H9 (cell line): ENCODE measurements at regions not wholly inside any gene's neighbourhood (a gene's known extent, or its start where the extent isn't known, plus 50 kb on each side); places are given as distances from the start of the nearest gene placed in this dataset.
A peak's percentile ranks its signal among the peaks of the same experiment; 100 is the strongest.

ENCODE experiments used
- DNase-seq: peaks from one replicate; pipeline ENCODE4 v3.0.0-alpha.2; 2017
- H2AFZ ChIP-seq: one replicate; pipeline ENCODE4 v1.6.1; 2013; ENCODE audit warnings: mild to moderate bottlenecking, low read length, control low read depth, moderate library complexity
- H2AK5ac ChIP-seq: 2 replicates; pipeline ENCODE4 v1.6.1; 2013; ENCODE audit warnings: low read length, control low read depth, mixed read lengths; ENCODE audit not compliant: insufficient read length
- H2BK120ac ChIP-seq: one replicate; pipeline ENCODE4 v1.6.1; 2013; ENCODE audit warnings: low read depth, mild to moderate bottlenecking, low read length, control low read depth, inconsistent platforms; ENCODE audit not compliant: poor library complexity, severe bottlenecking
- H2BK12ac ChIP-seq: 2 replicates; pipeline ENCODE4 v1.6.1; 2013; ENCODE audit warnings: low read length, control low read depth, mixed read lengths, low read depth; ENCODE audit not compliant: insufficient read length
- H2BK15ac ChIP-seq: 2 replicates; pipeline ENCODE4 v1.6.1; 2013; ENCODE audit warnings: low read depth, low read length, control low read depth
- H2BK20ac ChIP-seq: one replicate; pipeline ENCODE4 v1.6.1; 2013; ENCODE audit warnings: low read depth, mild to moderate bottlenecking, low read length, control low read depth, inconsistent platforms; ENCODE audit not compliant: poor library complexity, severe bottlenecking
- H2BK5ac ChIP-seq: 2 replicates; pipeline ENCODE4 v1.6.1; 2013; ENCODE audit warnings: low read length, control low read depth, mixed read lengths; ENCODE audit not compliant: insufficient read length
- H3K14ac ChIP-seq: 2 replicates; pipeline ENCODE4 v1.6.1; 2013; ENCODE audit warnings: low read length, control low read depth; ENCODE audit not compliant: insufficient read depth
- H3K18ac ChIP-seq: 2 replicates; pipeline ENCODE4 v1.6.1; 2013; ENCODE audit warnings: low read depth, mild to moderate bottlenecking, mixed read lengths, low read length, control low read depth; ENCODE audit not compliant: insufficient read length
- H3K23ac ChIP-seq: 2 replicates; pipeline ENCODE4 v1.6.1; 2013; ENCODE audit warnings: low read length, control low read depth, mixed read lengths, low read depth; ENCODE audit not compliant: insufficient read length
- H3K23me2 ChIP-seq: 2 replicates; pipeline ENCODE4 v1.6.1; 2013; ENCODE audit warnings: low read depth, mild to moderate bottlenecking, mixed read lengths, low read length, control low read depth; ENCODE audit not compliant: insufficient read length, poor library complexity, severe bottlenecking
- H3K27ac ChIP-seq: 2 replicates; pipeline ENCODE4 v1.5.1; 2013; ENCODE audit warnings: low read length, control low read depth, mixed read lengths, low read depth; ENCODE audit not compliant: insufficient read length
- H3K27me3 ChIP-seq: 2 replicates; pipeline ENCODE4 v1.6.1; 2013; ENCODE audit warnings: low read length, control low read depth, inconsistent platforms; ENCODE audit not compliant: insufficient read depth
- H3K4ac ChIP-seq: 2 replicates; pipeline ENCODE4 v1.6.1; 2013; ENCODE audit warnings: low read depth, mild to moderate bottlenecking, control low read depth, inconsistent platforms, low read length, moderate library complexity
- H3K4me1 ChIP-seq: 2 replicates; pipeline ENCODE4 v1.6.1; 2013; ENCODE audit warnings: low read length, control low read depth, inconsistent platforms; ENCODE audit not compliant: insufficient read depth
- H3K4me2 ChIP-seq: 2 replicates; pipeline ENCODE4 v1.6.1; 2013; ENCODE audit warnings: low read length, control low read depth, mixed read lengths; ENCODE audit not compliant: insufficient read length, insufficient read depth
- H3K56ac ChIP-seq: 2 replicates; pipeline ENCODE4 v1.6.1; 2013; ENCODE audit warnings: low read depth, mild to moderate bottlenecking, mixed read lengths, low read length, control low read depth; ENCODE audit not compliant: insufficient read length
- H3K79me1 ChIP-seq: 2 replicates; pipeline ENCODE4 v1.6.1; 2013; ENCODE audit warnings: low read depth, mild to moderate bottlenecking, moderate library complexity, low read length, control low read depth, inconsistent platforms; ENCODE audit not compliant: insufficient read depth, poor library complexity, severe bottlenecking
- H3K79me2 ChIP-seq: 2 replicates; pipeline ENCODE4 v1.6.1; 2013; ENCODE audit warnings: low read length, control low read depth, inconsistent platforms; ENCODE audit not compliant: insufficient read depth
- H3K9ac ChIP-seq: 2 replicates; pipeline ENCODE4 v1.6.1; 2013; ENCODE audit warnings: low read length, control low read depth, mixed read lengths; ENCODE audit not compliant: insufficient read length; ENCODE audit errors: extremely low read depth
- H3K9me3 ChIP-seq: one replicate; pipeline ENCODE4 v1.6.1; 2013; ENCODE audit warnings: low read depth, low read length, inconsistent platforms; ENCODE audit not compliant: control insufficient read depth
- H3T11ph ChIP-seq: one replicate; pipeline ENCODE4 v1.6.1; 2013; ENCODE audit warnings: mild to moderate bottlenecking, low read length, control low read depth, inconsistent platforms
- H4K20me1 ChIP-seq: one replicate; pipeline ENCODE4 v1.6.1; 2013; ENCODE audit not compliant: control insufficient read depth, insufficient read length, insufficient read depth
- H4K5ac ChIP-seq: 2 replicates; pipeline ENCODE4 v1.6.1; 2013; ENCODE audit warnings: low read depth, mild to moderate bottlenecking, mixed read lengths, low read length, control low read depth; ENCODE audit not compliant: insufficient read length
- H4K8ac ChIP-seq: replicated peaks from 2 replicates; pipeline ENCODE4 v1.6.1; 2013; ENCODE audit warnings: low read length, control low read depth, mixed read lengths, low read depth; ENCODE audit not compliant: insufficient read length
- H4K91ac ChIP-seq: 2 replicates; pipeline ENCODE4 v1.6.1; 2013; ENCODE audit warnings: low read depth, mild to moderate bottlenecking, moderate library complexity, mixed read lengths, low read length, control low read depth; ENCODE audit not compliant: insufficient read length
- H3K27ac Mint-ChIP-seq, 3 experiments: 2 replicates in 2 of 3; 3 replicates in 1 of 3; pipeline ENCODE4 v1.8.0; 2020 to 2021; ENCODE audit warnings: mixed read lengths in 3 of 3, mild to moderate bottlenecking in 1 of 3, moderate library complexity in 1 of 3
- H3K27me3 Mint-ChIP-seq: 2 replicates; pipeline ENCODE4 v1.8.0; 2021; ENCODE audit warnings: low read depth, mild to moderate bottlenecking, moderate library complexity, mixed read lengths
- H3K36me3 Mint-ChIP-seq, 3 experiments: 2 replicates in 2 of 3; 3 replicates in 1 of 3; pipeline ENCODE4 v1.8.0; 2020 to 2021; ENCODE audit warnings: low read depth in 3 of 3, mixed read lengths in 3 of 3; ENCODE audit not compliant: insufficient read depth in 1 of 3
- H3K4me1 Mint-ChIP-seq, 2 experiments: 2 replicates each; pipeline ENCODE4 v1.8.0; 2020; ENCODE audit warnings: mixed read lengths in 2 of 2
- H3K4me3 Mint-ChIP-seq, 2 experiments: 2 replicates in 1 of 2; 3 replicates in 1 of 2; pipeline ENCODE4 v1.8.0; 2020 to 2021; ENCODE audit warnings: mild to moderate bottlenecking in 2 of 2, mixed read lengths in 2 of 2, moderate library complexity in 1 of 2
- H3K9me3 Mint-ChIP-seq, 2 experiments: 2 replicates in 1 of 2; 3 replicates in 1 of 2; pipeline ENCODE4 v1.8.0; 2020; ENCODE audit warnings: mild to moderate bottlenecking in 2 of 2, mixed read lengths in 2 of 2, moderate library complexity in 1 of 2
- CTCF ChIP-seq: fragments of 200-600 bp; sonication (generic); conservative IDR thresholded peaks from 3 replicates; pipeline ENCODE4 v1.8.0; 2021; ENCODE audit warnings: antibody characterized with exemption, mild to moderate bottlenecking
- WGBS: extraction: QIAGEN DNeasy Blood & Tissue Kit; methylation state at CpG from one replicate; pipeline ENCODE4 v1.1.7; 2013; ENCODE audit warnings: missing lambda C conversion rate, low lambda C conversion rate, mixed read lengths; ENCODE audit not compliant: insufficient read length; ENCODE audit errors: extremely low coverage; 5-methylcytosine and 5-hydroxymethylcytosine counted together

- Histone ChIP-seq H3K23me2 (no peaks in the 10 kb centered on the region), H2BK12ac (no peak overlapping the region), H4K5ac (no peak overlapping the region), H2AFZ (no peak overlapping the region), H2BK20ac (no peak overlapping the region), H3K4me2 (no peak overlapping the region), H3K4me1 (no peaks in the 10 kb centered on the region), H4K91ac (no peak overlapping the region), H3K23ac (no peak overlapping the region), H3K79me1 (no peaks in the 10 kb centered on the region), H3K4ac (no peak overlapping the region), H3K27ac (no peak overlapping the region), H3K14ac (no peak overlapping the region), H3K27me3 (no peaks in the 10 kb centered on the region; the same call in 1 of the 2 replicates), H3K18ac (no peak overlapping the region), H4K20me1 (no peaks in the 10 kb centered on the region), H2BK15ac (no peak overlapping the region), H4K8ac (no peak overlapping the region), H2BK120ac (no peak overlapping the region), H3K56ac (no peak overlapping the region), H3K9me3 (no peaks in the 10 kb centered on the region), H3T11ph (no peak overlapping the region), H3K79me2 (no peaks in the 10 kb centered on the region), H2BK5ac (no peak overlapping the region), H3K9ac (no peak overlapping the region), H2AK5ac (no peak overlapping the region)
- H3K36me3 Mint-ChIP-seq = no peaks in the 10 kb centered on the region; a peak in 2 of 7 replicates
- H3K27me3 Mint-ChIP-seq = 0 out of 2 replicates have a peak, but pooled peaks cover 4% of the 10 kb centered on the region
- no peaks in the 10 kb centered on the region for H3K9me3 Mint-ChIP-seq
- no peak for TF ChIP-seq CTCF
- peaks cover 4% of the 10 kb centered on the region in 2 experiments for H3K4me1 Mint-ChIP-seq
- peak overlapping the region in 1 of 3 experiments; percentile 46; a peak in 2 of 7 replicates for H3K27ac Mint-ChIP-seq
- H3K4me3 Mint-ChIP-seq = no peak overlapping the region
- no peak for DNase-seq
- WGBS = no CpG with 5 or more reads among the region's 1 CpG
Observed at GRCh38 chr2:23241121-23241520, 143.9 kb upstream of the KLHL29 start.
